ENCODE measurements at regions not wholly inside any gene's neighbourhood (a gene's known extent, or its start where the extent isn't known, plus 50 kb on each side); places are given as distances from the start of the nearest gene placed in this dataset.

GRCh38 chr17:77451894-77452852, 311.4 kb downstream of the SEC14L1 start:
- TF ChIP-seq EP300 (IDR thresholded peaks at IDR 0.05) (no peak), CTCF (IDR thresholded peaks at IDR 0.05) (no peak), POLR2A (IDR thresholded peaks at IDR 0.05) (no peak)

Data from upper lobe of left lung (tissue), 4 donors.